Naive B cell (primary cell): ENCODE measurements at regions not wholly inside any gene's neighbourhood (a gene's known extent, or its start where the extent isn't known, plus 50 kb on each side); places are given as distances from the start of the nearest gene placed in this dataset.

Experiments
- ATAC-seq, 2 donors: fragments of 150-1000 bp; cut with Tn5 transposase; 2 replicates each; pipeline ENCODE4 v1.10.0; 2021; ENCODE audit warnings: low read depth in 2 of 2, mild to moderate bottlenecking in 2 of 2, moderate library complexity in 2 of 2
- DNase-seq: peaks from one replicate; pipeline ENCODE4 v3.0.0; 2022
- H3K27ac Mint-ChIP-seq, 6 donors: one replicate each; pipeline ENCODE4 v1.8.0; 2020 to 2022; ENCODE audit warnings: mild to moderate bottlenecking in 6 of 6, mixed read lengths in 6 of 6, moderate library complexity in 5 of 6, inconsistent platforms in 2 of 6
- H3K27me3 Mint-ChIP-seq, 3 donors: one replicate each; pipeline ENCODE4 v1.8.0; 2021 to 2022; ENCODE audit warnings: mixed read lengths in 3 of 3, mild to moderate bottlenecking in 1 of 3
- H3K36me3 Mint-ChIP-seq, 2 donors: one replicate each; pipeline ENCODE4 v1.8.0; 2020 to 2022; ENCODE audit warnings: mixed read lengths in 2 of 2, inconsistent platforms in 1 of 2, mild to moderate bottlenecking in 1 of 2
- H3K4me1 Mint-ChIP-seq, 3 donors: one replicate each; pipeline ENCODE4 v1.8.0; 2020 to 2022; ENCODE audit warnings: mixed read lengths in 3 of 3, inconsistent platforms in 1 of 3, mild to moderate bottlenecking in 1 of 3, moderate library complexity in 1 of 3
- H3K4me3 Mint-ChIP-seq, 8 donors: one replicate each; pipeline ENCODE4 v1.8.0; 2020 to 2022; ENCODE audit warnings: mild to moderate bottlenecking in 8 of 8, mixed read lengths in 8 of 8, moderate library complexity in 8 of 8, inconsistent platforms in 2 of 8
- H3K9me3 Mint-ChIP-seq, 7 donors: one replicate each; pipeline ENCODE4 v1.8.0; 2020 to 2022; ENCODE audit warnings: mixed read lengths in 7 of 7, mild to moderate bottlenecking in 5 of 7, inconsistent platforms in 2 of 7, moderate library complexity in 1 of 7

DNA sequence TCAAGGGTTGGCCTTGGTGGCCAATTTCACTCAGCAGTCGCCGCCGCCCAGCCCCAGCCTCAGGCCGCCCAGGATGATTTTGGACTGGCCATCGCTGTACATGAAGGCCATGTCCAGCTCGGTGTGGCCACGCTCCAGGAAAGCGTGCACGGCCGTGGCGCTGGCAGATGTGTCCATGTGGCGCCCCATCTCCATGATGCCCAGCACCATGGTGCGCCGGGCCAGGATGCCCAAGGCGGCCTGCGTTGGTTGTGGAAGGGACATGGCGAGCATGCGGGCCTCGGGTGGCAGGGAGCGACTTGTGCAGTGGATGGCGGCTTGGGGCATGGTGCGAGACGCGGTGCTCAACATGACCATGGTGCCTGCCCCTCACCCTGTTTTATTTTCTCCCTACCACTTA lies 55.4 kb downstream of the ZCCHC12 start:
- Mint-ChIP-seq H3K4me3 (peak overlapping the region in 1 of 8 donors; percentile 18), H3K36me3 (no peaks in the 10 kb centered on the region), H3K9me3 (peaks cover 0 to 10% (median 0%) of the 10 kb centered on the region in 7 donors), H3K27ac (no peak overlapping the region), H3K4me1 (no peaks in the 10 kb centered on the region), H3K27me3 (peaks cover 1 to 10% (median 6%) of the 10 kb centered on the region in 3 donors)
- DNase-seq = no peak
- no peak for ATAC-seq

DNA sequence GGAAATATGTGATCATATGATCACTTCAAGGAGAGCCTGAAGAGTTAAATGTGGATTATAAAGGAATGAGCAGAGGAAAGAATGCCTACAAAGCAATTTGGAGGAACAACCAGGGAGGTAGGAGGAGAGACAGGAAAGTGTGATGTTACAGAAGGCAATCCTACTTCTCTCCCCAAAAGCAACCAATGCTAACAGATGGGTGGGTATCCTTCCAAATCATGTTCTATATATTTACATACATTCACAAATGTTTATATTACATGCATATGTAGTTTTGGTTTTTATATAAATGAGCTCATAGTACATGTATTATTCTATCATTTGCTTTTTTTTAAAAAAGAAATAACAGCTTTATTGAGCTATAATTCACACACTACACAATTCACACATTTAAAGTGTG lies 56.0 kb downstream of the ZCCHC12 start:
- Mint-ChIP-seq H3K36me3 (no peaks in the 10 kb centered on the region), H3K4me3 (no peak overlapping the region), H3K9me3 (peaks cover 0 to 10% (median 0%) of the 10 kb centered on the region in 7 donors), H3K4me1 (no peaks in the 10 kb centered on the region), H3K27ac (no peak overlapping the region), H3K27me3 (peaks cover 6 to 13% (median 8%) of the 10 kb centered on the region in 3 donors)
- no peak for ATAC-seq
- no peak for DNase-seq

DNA sequence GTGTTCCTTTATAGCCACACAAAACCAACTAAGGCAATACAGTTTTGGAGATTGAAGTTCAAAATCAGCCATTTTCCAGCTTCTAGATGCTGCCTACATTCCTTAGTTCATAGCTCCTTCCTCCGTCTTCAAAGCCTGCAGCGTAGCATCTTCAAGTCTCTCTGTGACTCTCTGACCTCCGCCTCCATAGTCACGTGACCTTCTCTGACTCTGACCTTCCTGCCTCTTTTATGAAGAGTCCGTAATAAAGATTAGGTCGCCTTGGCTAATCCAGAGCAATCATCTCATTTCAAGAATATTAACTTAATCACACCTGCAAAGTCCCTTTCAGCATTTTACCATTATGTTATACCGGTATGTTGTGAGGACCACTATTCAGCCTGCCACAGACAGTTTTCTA lies 60.4 kb downstream of the ZCCHC12 start:
- H3K27ac Mint-ChIP-seq = no peak overlapping the region
- H3K4me3 Mint-ChIP-seq = no peak overlapping the region
- H3K27me3 Mint-ChIP-seq = peaks cover 15 to 33% (median 28%) of the 10 kb centered on the region in 3 donors
- peaks cover 0 to 4% (median 1%) of the 10 kb centered on the region in 7 donors for H3K9me3 Mint-ChIP-seq
- no peak for DNase-seq
- no peak for ATAC-seq
- no peaks in the 10 kb centered on the region for H3K36me3 Mint-ChIP-seq
- no peaks in the 10 kb centered on the region for H3K4me1 Mint-ChIP-seq

DNA sequence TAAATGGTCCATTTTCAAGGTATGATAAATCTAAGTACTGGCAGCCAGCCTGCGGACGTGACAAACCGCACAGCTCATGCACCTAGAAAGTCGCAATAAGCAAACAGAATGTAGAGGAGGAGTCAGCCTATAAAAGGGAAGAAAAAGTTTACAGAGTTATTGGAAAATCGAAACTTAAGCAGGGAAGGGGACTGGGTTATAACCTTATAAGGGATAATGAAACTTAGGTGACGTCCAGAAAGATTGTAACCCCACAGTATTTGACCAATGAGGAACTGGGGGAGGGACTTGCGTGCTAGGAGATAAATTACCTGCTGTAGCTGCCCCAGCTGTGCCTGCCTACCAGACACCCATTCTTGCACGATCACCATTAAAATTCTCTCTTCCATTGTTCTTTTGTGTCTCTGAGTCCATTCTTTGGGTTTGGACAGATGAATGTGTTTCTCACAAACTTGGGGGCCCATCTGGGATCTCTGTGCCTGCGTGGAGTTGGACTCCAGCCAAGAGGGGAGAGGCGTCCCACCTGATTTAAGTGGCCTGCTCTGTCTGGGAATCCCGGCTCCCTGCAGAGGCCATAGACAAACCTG lies 61.0 kb downstream of the ZCCHC12 start:
- peaks cover 20 to 34% (median 33%) of the 10 kb centered on the region in 3 donors for H3K27me3 Mint-ChIP-seq
- no peaks in the 10 kb centered on the region for H3K4me1 Mint-ChIP-seq
- no peak for ATAC-seq
- H3K27ac Mint-ChIP-seq = no peak overlapping the region
- peaks cover 0 to 4% (median 1%) of the 10 kb centered on the region in 7 donors for H3K9me3 Mint-ChIP-seq
- no peak for DNase-seq
- H3K36me3 Mint-ChIP-seq = no peaks in the 10 kb centered on the region
- peak overlapping the region in 1 of 8 donors; percentile 69 for H3K4me3 Mint-ChIP-seq

DNA sequence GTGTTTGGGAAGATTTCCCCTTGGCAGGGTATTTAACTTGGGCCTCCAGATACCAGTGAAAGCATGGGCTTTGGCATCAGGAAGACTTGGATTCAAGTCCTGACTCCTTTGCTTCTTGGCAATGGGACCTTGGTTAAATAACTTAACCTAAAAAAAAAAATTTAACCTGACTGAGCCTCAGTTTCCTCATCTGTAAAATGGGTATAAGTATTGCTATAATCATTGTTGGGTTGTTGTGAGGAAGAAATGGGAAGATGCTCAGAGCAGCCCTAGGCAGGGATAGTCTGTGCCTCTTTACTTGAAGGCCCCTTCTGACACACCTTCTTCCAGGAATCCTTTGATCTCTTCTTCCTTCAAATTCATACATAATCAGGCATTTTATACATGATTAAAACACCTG lies 70.3 kb downstream of the ZCCHC12 start:
- DNase-seq = no peak
- Mint-ChIP-seq H3K4me1 (peaks cover 0 to 5% (median 0%) of the 10 kb centered on the region in 3 donors), H3K4me3 (no peak overlapping the region), H3K27me3 (peaks cover 0 to 8% (median 8%) of the 10 kb centered on the region in 3 donors), H3K9me3 (peaks cover 0 to 19% (median 2%) of the 10 kb centered on the region in 7 donors), H3K36me3 (no peaks in the 10 kb centered on the region), H3K27ac (no peak overlapping the region)
- no peak for ATAC-seq

DNA sequence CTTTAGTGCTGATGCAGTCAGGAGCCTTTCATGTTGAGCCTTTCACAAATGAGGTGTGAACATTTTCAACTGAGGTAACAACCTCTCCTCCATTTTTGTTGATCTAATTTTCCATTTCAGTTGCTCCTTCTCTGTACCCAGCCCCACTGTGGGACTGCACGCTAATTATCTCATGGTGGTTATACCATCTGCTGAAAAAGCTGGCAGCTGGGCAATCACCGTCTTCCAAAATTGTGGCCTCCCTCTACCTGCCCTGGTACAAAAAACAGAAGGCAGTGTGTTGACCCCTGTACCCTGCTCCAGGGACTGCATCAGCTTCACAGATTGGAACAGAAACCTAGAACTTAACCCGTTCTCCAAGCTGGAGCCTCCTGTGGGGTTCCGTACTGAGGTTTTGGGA lies 72.4 kb upstream of the LONRF3 start:
- peaks cover 0 to 4% (median 1%) of the 10 kb centered on the region in 7 donors for H3K9me3 Mint-ChIP-seq
- no peaks in the 10 kb centered on the region for H3K27me3 Mint-ChIP-seq
- peaks cover 30 to 50% (median 41%) of the 10 kb centered on the region in 3 donors for H3K4me1 Mint-ChIP-seq
- no peak overlapping the region for H3K27ac Mint-ChIP-seq
- DNase-seq (no peak), ATAC-seq (no peak)
- H3K4me3 Mint-ChIP-seq = peak overlapping the region in 2 of 8 donors; percentile 10 to 59
- H3K36me3 Mint-ChIP-seq = no peaks in the 10 kb centered on the region

DNA sequence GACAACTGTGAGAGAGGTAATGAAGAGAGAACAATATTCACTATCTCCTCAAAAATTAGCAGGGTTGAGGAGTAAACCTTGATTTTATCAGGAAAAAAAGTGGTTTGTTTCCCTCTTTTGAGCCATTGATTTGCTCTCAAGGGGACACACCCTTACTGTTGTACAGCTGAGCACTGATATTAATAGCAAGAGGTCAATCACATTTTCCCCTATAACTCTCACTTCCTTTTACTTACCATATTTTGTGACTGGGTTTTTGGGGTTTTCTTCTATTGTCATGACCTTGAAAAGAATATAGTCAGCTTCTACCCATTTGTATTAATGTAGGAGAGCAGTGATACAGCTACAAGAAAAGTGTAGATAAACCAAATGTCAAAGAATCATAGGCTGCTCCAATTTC lies 70.2 kb upstream of the LONRF3 start:
- peak; percentile 35 for DNase-seq
- Mint-ChIP-seq H3K36me3 (no peaks in the 10 kb centered on the region), H3K27me3 (no peaks in the 10 kb centered on the region), H3K4me3 (peak overlapping the region; percentile 46 to 82 (median 74)), H3K27ac (peak overlapping the region in 3 of 6 donors; percentile 55 to 73 (median 72)), H3K9me3 (peaks cover 0 to 4% (median 1%) of the 10 kb centered on the region in 7 donors), H3K4me1 (peaks cover 30 to 45% (median 41%) of the 10 kb centered on the region in 3 donors)
- peak; percentile 88 to 92 for ATAC-seq

DNA sequence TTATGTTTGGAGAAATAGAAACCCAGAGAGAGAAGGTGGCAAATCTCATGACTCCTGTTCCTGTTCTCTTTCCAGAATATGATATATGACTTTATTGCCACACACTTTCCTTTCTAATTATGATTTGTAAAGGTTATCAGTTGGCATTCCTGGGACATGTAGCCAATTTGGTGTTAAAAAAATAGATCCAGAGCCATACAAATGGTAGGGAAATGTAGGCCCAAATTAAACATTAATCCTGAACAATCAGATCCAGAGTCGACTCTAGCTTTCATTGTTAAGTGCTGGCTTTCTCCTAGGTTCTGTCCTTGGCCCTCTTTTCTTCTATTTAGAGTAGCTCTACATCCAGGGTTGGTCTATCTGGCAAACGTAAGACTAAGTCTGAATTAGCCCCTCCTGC lies 69.8 kb upstream of the LONRF3 start:
- ATAC-seq = peak in 1 of 2 donors; percentile 16
- peaks cover 29 to 45% (median 41%) of the 10 kb centered on the region in 3 donors for H3K4me1 Mint-ChIP-seq
- H3K9me3 Mint-ChIP-seq = peaks cover 0 to 4% (median 1%) of the 10 kb centered on the region in 7 donors
- H3K27me3 Mint-ChIP-seq = no peaks in the 10 kb centered on the region
- H3K36me3 Mint-ChIP-seq = no peaks in the 10 kb centered on the region
- peak overlapping the region; percentile 7 to 79 (median 49) for H3K4me3 Mint-ChIP-seq
- no peak for DNase-seq
- H3K27ac Mint-ChIP-seq = peak overlapping the region in 2 of 6 donors; percentile 72
